OCI-LY7 (cell line): ENCODE measurements at regions not wholly inside any gene's neighbourhood (a gene's known extent, or its start where the extent isn't known, plus 50 kb on each side); places are given as distances from the start of the nearest gene placed in this dataset.

Experiments used
- BruUV-seq: library from RNA; stranded (reverse); fragments of 400-500 nt; replicated peaks from 2 replicates; lab custom pipeline; 2021; lab: Mats Ljungman, UMichigan
- CTCF ChIA-PET: fragments of 300-600 bp; sonication (Branson Sonifier 250); formaldehyde crosslinking; loops from one replicate; lab custom pipeline; 2022; ENCODE audit warnings: antibody characterized with exemption; ENCODE audit not compliant: unreplicated experiment; lab: Charles Lee
- POLR2A ChIA-PET: fragments of 300-600 bp; sonication (Branson Sonifier 250); formaldehyde crosslinking; loops from one replicate; lab custom pipeline; 2022; ENCODE audit warnings: antibody characterized with exemption; lab: Charles Lee
- DNase-seq: peaks from one replicate; pipeline ENCODE4 v3.0.0-alpha.2; 2015; ENCODE audit warnings: low spot score
- H2AFZ ChIP-seq: fragments of 200-600 bp; sonication (generic), shearing (Covaris generic); 2 replicates; pipeline ENCODE4 v1.6.1; 2014; ENCODE audit warnings: mild to moderate bottlenecking, antibody characterized with exemption, low read length, moderate library complexity
- H3K27ac ChIP-seq: fragments of 200-600 bp; sonication (generic); 2 replicates; pipeline ENCODE4 v1.5.1; 2014; ENCODE audit warnings: mixed run types, low read depth, mild to moderate bottlenecking, moderate library complexity, low read length, inconsistent platforms; ENCODE audit not compliant: poor library complexity, severe bottlenecking
- H3K36me3 ChIP-seq: fragments of 200-600 bp; sonication (generic); 2 replicates; pipeline ENCODE4 v1.6.1; 2014; ENCODE audit warnings: mild to moderate bottlenecking, antibody characterized with exemption, low read length, moderate library complexity, mixed read lengths; ENCODE audit not compliant: insufficient read depth
- H3K4me1 ChIP-seq: fragments of 200-600 bp; sonication (generic); 2 replicates; pipeline ENCODE4 v1.5.1; 2014; ENCODE audit warnings: mild to moderate bottlenecking, low read length; ENCODE audit not compliant: insufficient read depth, poor library complexity, severe bottlenecking
- H3K4me2 ChIP-seq: fragments of 200-600 bp; sonication (generic); 2 replicates; pipeline ENCODE4 v1.6.1; 2014; ENCODE audit warnings: mild to moderate bottlenecking, low read length
- H3K4me3 ChIP-seq: fragments of 200-600 bp; sonication (generic); 2 replicates; pipeline ENCODE4 v1.5.1; 2014; ENCODE audit warnings: mild to moderate bottlenecking, low read depth, low read length; ENCODE audit not compliant: poor library complexity, severe bottlenecking
- H3K79me2 ChIP-seq: fragments of 200-600 bp; sonication (generic); 2 replicates; pipeline ENCODE4 v1.6.1; 2016; ENCODE audit warnings: low read depth, mild to moderate bottlenecking, low read length, moderate library complexity, mixed read lengths; ENCODE audit not compliant: insufficient read depth
- H3K9me2 ChIP-seq: fragments of 200-600 bp; sonication (generic); 2 replicates; pipeline ENCODE4 v1.6.1; 2016; ENCODE audit warnings: mild to moderate bottlenecking, low read length, mixed read lengths; ENCODE audit not compliant: insufficient read depth
- H3K9me3 ChIP-seq: fragments of 200-600 bp; sonication (generic); 2 replicates; pipeline ENCODE4 v1.6.1; 2014; ENCODE audit warnings: mild to moderate bottlenecking, mixed run types, low read length, mixed read lengths
- H4K20me1 ChIP-seq: fragments of 200-600 bp; sonication (generic); 2 replicates; pipeline ENCODE4 v1.6.1; 2014; ENCODE audit warnings: mild to moderate bottlenecking, antibody characterized with exemption, low read length, moderate library complexity, mixed read lengths; ENCODE audit not compliant: insufficient read depth
- CTCF ChIP-seq: fragments of 200-600 bp; sonication (generic); conservative IDR thresholded peaks from 2 replicates; pipeline ENCODE4 v1.5.1; 2014; ENCODE audit warnings: mild to moderate bottlenecking, antibody characterized with exemption, low read length, moderate library complexity, mixed read lengths
- EZH2phosphoT487 ChIP-seq: fragments of 200-600 bp; sonication (generic); IDR thresholded peaks from 2 replicates; pipeline ENCODE4 v1.6.1; 2018; ENCODE audit warnings: low read depth, borderline replicate concordance, mild to moderate bottlenecking, mixed run types, antibody characterized with exemption, low read length, moderate library complexity, mixed read lengths
- intact Hi-C: fragments of 100-400 bp; cut with micrococcal nuclease; formaldehyde crosslinking; loops from one replicate; pipeline ENCODE4 v1.10.0; 2022; ENCODE audit not compliant: unreplicated experiment

GRCh38 chr9:32218100-32218767 is 166.2 kb upstream of the ACO1 start:
- H3K9me3 ChIP-seq: no peaks in the 10 kb centered on the region
- TF ChIP-seq EZH2phosphoT487 (no peak), CTCF (no peak)
- ChIA-PET POLR2A (no interaction called here), CTCF (no interaction called here)
- no peaks in the 10 kb centered on the region for H3K36me3 ChIP-seq
- H3K4me2 ChIP-seq: no peak overlapping the region
- no peak for DNase-seq
- no peak overlapping the region for H3K27ac ChIP-seq
- no peak overlapping the region for H3K4me3 ChIP-seq
- no peaks in the 10 kb centered on the region for H3K9me2 ChIP-seq
- H4K20me1 ChIP-seq: no peaks in the 10 kb centered on the region
- H3K79me2 ChIP-seq: no peaks in the 10 kb centered on the region
- no peak overlapping the region for H2AFZ ChIP-seq
- intact Hi-C loops: no loop called here
- no TSS peak for BruUV-seq
- no peaks in the 10 kb centered on the region for H3K4me1 ChIP-seq

GRCh38 chr9:32220750-32221149 is 163.7 kb upstream of the ACO1 start:
- DNase-seq: no peak
- BruUV-seq: no TSS peak
- no peaks in the 10 kb centered on the region for H3K9me3 ChIP-seq
- POLR2A ChIA-PET: no interaction called here
- no peaks in the 10 kb centered on the region for H3K36me3 ChIP-seq
- no peaks in the 10 kb centered on the region for H3K79me2 ChIP-seq
- TF ChIP-seq CTCF (no peak), EZH2phosphoT487 (no peak)
- no peak overlapping the region for H2AFZ ChIP-seq
- intact Hi-C loops: no loop called here
- CTCF ChIA-PET: no interaction called here
- H3K9me2 ChIP-seq: no peaks in the 10 kb centered on the region
- no peak overlapping the region for H3K4me2 ChIP-seq
- no peak overlapping the region for H3K27ac ChIP-seq
- no peaks in the 10 kb centered on the region for H4K20me1 ChIP-seq
- H3K4me3 ChIP-seq: no peak overlapping the region
- no peaks in the 10 kb centered on the region for H3K4me1 ChIP-seq

- BruUV-seq: no TSS peak
- Histone ChIP-seq H3K4me1 (no peaks in the 10 kb centered on the region), H3K9me3 (no peaks in the 10 kb centered on the region), H3K27ac (no peak overlapping the region), H3K4me2 (no peak overlapping the region), H3K36me3 (no peaks in the 10 kb centered on the region), H2AFZ (no peak overlapping the region), H4K20me1 (no peaks in the 10 kb centered on the region), H3K79me2 (no peaks in the 10 kb centered on the region), H3K4me3 (no peak overlapping the region), H3K9me2 (no peaks in the 10 kb centered on the region)
- intact Hi-C loops: no loop called here
- TF ChIP-seq CTCF (no peak), EZH2phosphoT487 (no peak)
- ChIA-PET CTCF (no interaction called here), POLR2A (no interaction called here)
- no peak for DNase-seq
Measured at GRCh38 chr9:32234451-32234850, 150.0 kb upstream of the ACO1 start.
